VCaP (cell line): ENCODE measurements at regions not wholly inside any gene's neighbourhood (a gene's known extent, or its start where the extent isn't known, plus 50 kb on each side); places are given as distances from the start of the nearest gene placed in this dataset.
"Not testable (repeated sequence)": the region's sequence is repeated elsewhere in the genome, so short reads cannot be mapped to it uniquely, and the experiment has no call there.

ENCODE experiments used
- H3K27ac ChIP-seq: fragments of 450-650 bp; 2 replicates; pipeline ENCODE4 v1.5.1; 2017
- CTCF ChIP-seq: fragments of 450-650 bp; conservative IDR thresholded peaks from 2 replicates; pipeline ENCODE4 v1.5.1; 2017; ENCODE audit warnings: mild to moderate bottlenecking, moderate library complexity

- no peak for TF ChIP-seq CTCF
- H3K27ac ChIP-seq = no peak overlapping the region
These were observed 103.0 kb upstream of the ARID1B start for GRCh38 chr6:156674197-156674596.

- not testable (repeated sequence) for H3K27ac ChIP-seq
These were observed 107.1 kb upstream of the ARID1B start for GRCh38 chr6:156670097-156670496.

DNA sequence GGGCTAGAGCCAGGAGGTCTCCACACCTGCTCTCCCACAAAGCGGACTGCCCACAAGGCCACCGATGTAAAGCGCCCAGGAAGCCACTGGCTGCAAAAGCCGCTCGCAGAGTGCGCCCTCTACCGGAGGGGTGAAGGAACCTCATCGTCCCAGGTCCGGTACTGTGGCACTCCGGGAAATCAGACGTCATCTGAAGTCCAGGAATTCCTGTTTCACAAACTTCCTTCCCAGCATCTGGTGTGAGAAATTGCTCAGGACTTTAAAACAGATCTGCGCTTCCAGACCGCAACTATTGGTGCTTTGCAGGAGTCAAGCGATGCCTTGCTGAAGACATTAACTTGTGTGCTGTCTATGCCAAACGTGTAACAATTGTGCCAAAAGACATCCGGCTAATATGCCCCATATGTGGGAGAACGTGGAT, 115.1 kb upstream of the ARID1B start:
- no peak overlapping the region for H3K27ac ChIP-seq

GRCh38 chr6:156660389-156660788, 116.8 kb upstream of the ARID1B start:
- TF ChIP-seq CTCF = no peak
- no peak overlapping the region for H3K27ac ChIP-seq

More for the DNA sequence above, 115.1 kb upstream of the ARID1B start:
- TF ChIP-seq CTCF = peak; percentile 67

DNA sequence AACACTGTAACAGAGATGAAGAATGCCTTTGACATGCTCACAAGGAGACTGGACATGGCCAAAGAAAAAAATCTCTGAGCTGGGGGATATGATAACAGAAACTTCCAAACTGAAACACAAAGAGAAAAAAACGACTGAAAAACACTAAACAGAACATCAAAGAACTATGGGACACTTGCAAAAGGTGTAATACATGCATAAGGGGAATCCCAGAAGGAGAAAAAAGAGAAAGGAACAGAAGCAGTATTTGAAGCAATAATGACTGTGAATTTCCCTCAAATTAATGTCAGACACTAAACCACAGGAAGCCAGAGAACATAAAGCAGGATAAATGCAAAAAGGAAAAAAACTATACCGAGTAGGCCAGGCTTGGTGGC, 117.4 kb upstream of the ARID1B start:
- no peak for TF ChIP-seq CTCF
- H3K27ac ChIP-seq = no peak overlapping the region

DNA sequence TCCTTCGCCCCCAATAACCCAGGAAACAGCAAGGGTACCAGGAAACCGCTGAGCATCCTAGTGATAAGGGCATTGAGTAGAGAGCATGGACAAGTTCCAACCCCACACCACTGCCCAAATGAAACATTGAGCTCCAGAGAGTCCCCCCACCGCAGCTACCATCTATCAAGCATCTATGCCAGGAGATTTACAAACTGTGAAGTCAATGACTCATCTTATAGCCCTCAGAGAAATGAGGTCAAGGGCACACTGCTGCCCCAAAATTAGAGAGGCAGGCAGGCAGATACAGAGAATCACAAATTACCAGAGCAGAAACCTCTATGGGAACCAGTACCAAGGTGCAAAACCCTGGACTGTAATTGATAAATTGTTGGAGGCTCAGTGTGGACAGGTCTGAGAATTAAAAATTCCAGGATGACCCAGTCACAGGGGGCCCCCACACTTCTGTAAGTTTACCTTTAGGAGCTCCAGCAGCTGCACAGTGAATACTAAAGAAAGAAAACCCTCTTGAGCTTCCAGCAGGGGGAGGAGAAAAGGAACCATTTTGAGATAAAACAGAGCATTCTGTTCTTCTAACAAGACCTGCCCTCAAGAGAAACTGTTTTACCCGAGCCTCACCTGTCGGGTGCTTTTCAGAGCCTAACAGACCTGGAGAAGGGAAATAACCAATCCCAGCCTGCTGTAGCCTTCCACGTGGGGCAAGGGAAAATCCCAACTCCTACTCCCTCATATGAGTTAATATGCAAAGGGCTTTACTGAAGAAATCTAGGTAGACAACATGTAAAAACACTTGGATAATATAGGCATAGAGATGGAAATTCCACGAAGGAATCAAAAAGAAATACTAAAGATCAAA, 118.0 kb upstream of the ARID1B start:
- no peak for TF ChIP-seq CTCF
- no peak overlapping the region for H3K27ac ChIP-seq

DNA sequence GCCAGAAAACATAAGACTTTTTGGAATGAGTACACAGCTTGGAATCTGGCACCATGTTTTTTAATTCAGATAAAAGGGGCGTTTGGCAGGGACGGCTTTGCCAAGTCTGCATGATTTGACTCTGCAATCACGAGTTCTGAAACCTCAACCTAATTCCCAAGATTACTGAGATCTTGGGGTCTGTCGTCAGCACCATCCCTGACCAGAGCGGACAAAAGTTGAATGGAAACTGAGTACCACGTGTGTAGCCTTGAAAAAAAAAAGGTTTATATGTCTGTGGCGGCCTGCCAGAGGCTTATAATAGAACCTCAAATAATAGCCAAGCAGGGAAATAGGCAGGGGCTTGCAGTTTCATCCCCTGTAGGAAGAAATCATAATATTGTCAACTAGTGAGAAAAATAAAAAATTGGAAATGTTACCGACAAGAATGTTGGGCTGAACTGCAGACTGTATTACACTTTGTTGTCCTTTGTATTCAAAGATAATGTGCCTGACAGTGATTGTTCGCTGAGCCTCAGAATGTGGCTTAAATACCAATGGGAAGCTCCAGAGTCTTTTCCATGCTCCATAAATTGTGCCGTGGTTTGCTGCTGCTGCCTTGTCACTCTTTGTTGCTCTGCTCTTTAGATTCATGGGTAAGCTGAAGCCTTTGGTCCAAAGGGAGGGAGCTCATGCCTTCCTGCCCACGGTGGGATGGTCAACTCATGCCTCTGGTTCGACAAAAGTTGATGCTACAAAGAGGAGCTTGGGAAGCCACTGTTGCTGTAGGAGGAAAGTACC, 118.8 kb upstream of the ARID1B start:
- no peak for TF ChIP-seq CTCF
- H3K27ac ChIP-seq = no peak overlapping the region

- no peak for TF ChIP-seq CTCF
These were observed 119.9 kb upstream of the ARID1B start for GRCh38 chr6:156657296-156657695.

More at GRCh38 chr6:156657296-156657695, 119.9 kb upstream of the ARID1B start:
- H3K27ac ChIP-seq = no peak overlapping the region
